Heart left ventricle (tissue), 13 donors: ENCODE measurements at regions not wholly inside any gene's neighbourhood (a gene's known extent, or its start where the extent isn't known, plus 50 kb on each side); places are given as distances from the start of the nearest gene placed in this dataset.

ENCODE experiments used
- POLR2A ChIP-seq, 2 donors: fragments of 450-650 bp; IDR thresholded peaks; one replicate each; pipeline ENCODE4 v1.6.1; 2017; ENCODE audit warnings: antibody characterized with exemption in 2 of 2, mild to moderate bottlenecking in 2 of 2, moderate library complexity in 2 of 2
- TF ChIP-seq, protein P1 (sequence below), 12 donors: fragments of 200-600 bp; sonication (generic) in 4 of 12; IDR thresholded peaks; one replicate each; pipeline versions ENCODE4 v1.5.0 to v1.8.0; 2018 to 2022; ENCODE audit warnings: antibody characterized with exemption in 12 of 12, mild to moderate bottlenecking in 5 of 12
- donor health status: ischemic (EF 13 %, LVEDD 7.1; RV severe dilation, severe dysfunction).
- donor health status: DM: no; HTN: yes; CAD: no.
- donor health status: DM: no; HTN: no; CAD: no.
- donor health status: ischemic (EF 25% LVEDD 6.9; RV normal size, moderate dysfunction).
- donor health status: ischemic (EF 25% LVEDD 5.7; RV mildly dilated, moderate dysfunction).
- donor health status: ischemic (EF 35%, LVEDD 5.7; RV mildly dilated, moderate dysfunction).
- donor health status: nonischemic (EF 11% LVEDD 7.7; RV severe dilation, severe dysfunction).
- donor health status: DM: yes; HTN: yes; CAD: no.
- donor health status: PGD.
- donor health status: ischemic (EF 29% LVEDD 5.4; RV normal size, mild dysfunction).
- donor health status: nonischemic (EF 23%, LVEDD 6.1; RV moderate dilation, normal function).

DNA sequence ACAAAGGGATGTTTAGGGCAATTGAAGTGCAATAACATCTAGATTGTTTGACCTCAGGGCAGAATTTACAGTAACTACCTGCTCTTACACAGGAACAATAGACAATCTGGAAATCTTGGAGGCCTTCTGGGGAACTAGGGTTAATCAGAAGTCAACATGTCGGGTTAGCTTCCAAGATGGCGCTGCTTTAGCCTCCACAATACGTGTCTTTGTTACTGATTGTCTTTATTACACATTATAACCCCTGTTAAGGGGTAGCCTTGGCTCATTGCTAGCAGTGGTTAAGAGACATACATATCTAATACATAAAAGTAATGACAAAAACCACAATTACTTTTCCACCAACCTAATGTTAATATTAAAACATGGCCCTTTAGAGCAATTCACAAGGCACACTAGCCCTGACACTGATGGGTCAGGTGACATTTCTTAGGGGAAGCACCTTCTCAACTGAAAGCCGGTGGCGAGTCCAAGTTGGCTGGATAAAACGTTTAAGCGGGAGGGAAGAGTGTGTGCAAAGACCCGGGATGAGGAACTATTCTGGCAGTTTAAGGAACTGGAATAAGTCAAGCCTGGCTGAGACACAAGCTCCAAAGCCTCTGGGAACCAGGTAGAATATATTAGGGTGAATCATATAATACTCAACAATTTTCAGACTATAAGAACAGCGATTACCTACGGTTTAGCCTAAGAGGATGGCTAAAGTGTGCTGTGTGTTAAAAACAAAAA, 236.9 kb downstream of the BCAS1 start:
- no peak for TF ChIP-seq POLR2A (IDR thresholded peaks at IDR 0.05)
- TF ChIP-seq, protein P1, sequence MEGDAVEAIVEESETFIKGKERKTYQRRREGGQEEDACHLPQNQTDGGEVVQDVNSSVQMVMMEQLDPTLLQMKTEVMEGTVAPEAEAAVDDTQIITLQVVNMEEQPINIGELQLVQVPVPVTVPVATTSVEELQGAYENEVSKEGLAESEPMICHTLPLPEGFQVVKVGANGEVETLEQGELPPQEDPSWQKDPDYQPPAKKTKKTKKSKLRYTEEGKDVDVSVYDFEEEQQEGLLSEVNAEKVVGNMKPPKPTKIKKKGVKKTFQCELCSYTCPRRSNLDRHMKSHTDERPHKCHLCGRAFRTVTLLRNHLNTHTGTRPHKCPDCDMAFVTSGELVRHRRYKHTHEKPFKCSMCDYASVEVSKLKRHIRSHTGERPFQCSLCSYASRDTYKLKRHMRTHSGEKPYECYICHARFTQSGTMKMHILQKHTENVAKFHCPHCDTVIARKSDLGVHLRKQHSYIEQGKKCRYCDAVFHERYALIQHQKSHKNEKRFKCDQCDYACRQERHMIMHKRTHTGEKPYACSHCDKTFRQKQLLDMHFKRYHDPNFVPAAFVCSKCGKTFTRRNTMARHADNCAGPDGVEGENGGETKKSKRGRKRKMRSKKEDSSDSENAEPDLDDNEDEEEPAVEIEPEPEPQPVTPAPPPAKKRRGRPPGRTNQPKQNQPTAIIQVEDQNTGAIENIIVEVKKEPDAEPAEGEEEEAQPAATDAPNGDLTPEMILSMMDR (IDR thresholded peaks at IDR 0.05) = no peak
